Effector memory CD8-positive, alpha-beta T cell (primary cell): ENCODE measurements at regions not wholly inside any gene's neighbourhood (a gene's known extent, or its start where the extent isn't known, plus 50 kb on each side); places are given as distances from the start of the nearest gene placed in this dataset.
A peak's percentile ranks its signal among the peaks of the same experiment; 100 is the strongest.

Experiments used
- ATAC-seq: fragments of 150-1000 bp; cut with Tn5 transposase; replicated peaks from 2 replicates; pipeline ENCODE4 v1.10.0; 2021; ENCODE audit warnings: mild to moderate bottlenecking, moderate library complexity
- DNase-seq, 3 experiments: peaks; one replicate each; pipeline ENCODE4 v3.0.0; 2021
- H3K27ac Mint-ChIP-seq, 2 donors: one replicate each; pipeline ENCODE4 v1.8.0; 2022; ENCODE audit warnings: mild to moderate bottlenecking in 2 of 2, mixed read lengths in 2 of 2, moderate library complexity in 2 of 2
- H3K27me3 Mint-ChIP-seq, 2 donors: one replicate each; pipeline ENCODE4 v1.8.0; 2022; ENCODE audit warnings: mixed read lengths in 2 of 2
- H3K36me3 Mint-ChIP-seq: one replicate; pipeline ENCODE4 v1.8.0; 2022; ENCODE audit warnings: mild to moderate bottlenecking, moderate library complexity, mixed read lengths; ENCODE audit not compliant: insufficient read depth
- H3K4me1 Mint-ChIP-seq, 2 donors: one replicate each; pipeline ENCODE4 v1.8.0; 2022; ENCODE audit warnings: low read depth in 2 of 2, mixed read lengths in 2 of 2
- H3K4me3 Mint-ChIP-seq, 2 donors: one replicate each; pipeline ENCODE4 v1.8.0; 2022; ENCODE audit warnings: mild to moderate bottlenecking in 2 of 2, mixed read lengths in 2 of 2, moderate library complexity in 2 of 2
- H3K9me3 Mint-ChIP-seq, 2 donors: one replicate each; pipeline ENCODE4 v1.8.0; 2022; ENCODE audit warnings: mixed read lengths in 2 of 2

GRCh38 chr6:4693173-4693970 is 82.8 kb upstream of the CDYL start:
- Mint-ChIP-seq H3K4me1 (no peaks in the 10 kb centered on the region), H3K27ac (no peak overlapping the region), H3K4me3 (no peak overlapping the region), H3K27me3 (peaks cover 15 to 41% of the 10 kb centered on the region in 2 donors), H3K9me3 (peaks cover 0 to 3% of the 10 kb centered on the region in 2 donors), H3K36me3 (peaks cover 2% of the 10 kb centered on the region)
- no peak for ATAC-seq
- DNase-seq, result no peak

GRCh38 chr6:4692664-4693063 is 83.5 kb upstream of the CDYL start:
- DNase-seq (no peak), ATAC-seq (no peak)
- no peak overlapping the region for H3K27ac Mint-ChIP-seq
- no peak overlapping the region for H3K4me3 Mint-ChIP-seq
- peaks cover 2% of the 10 kb centered on the region for H3K36me3 Mint-ChIP-seq
- peaks cover 22 to 47% of the 10 kb centered on the region in 2 donors for H3K27me3 Mint-ChIP-seq
- peaks cover 0 to 3% of the 10 kb centered on the region in 2 donors for H3K9me3 Mint-ChIP-seq
- H3K4me1 Mint-ChIP-seq, result no peaks in the 10 kb centered on the region

GRCh38 chr6:4687989-4688947 is 87.9 kb upstream of the CDYL start:
- Mint-ChIP-seq H3K4me1 (no peaks in the 10 kb centered on the region), H3K27me3 (peaks cover 42 to 44% of the 10 kb centered on the region in 2 donors), H3K36me3 (peaks cover 2% of the 10 kb centered on the region), H3K9me3 (peaks cover 0 to 3% of the 10 kb centered on the region in 2 donors), H3K4me3 (no peak overlapping the region), H3K27ac (peak overlapping the region in 1 of 2 donors; percentile 2)
- no peak for DNase-seq
- ATAC-seq, result no peak

GRCh38 chr6:4687656-4687988 is 88.6 kb upstream of the CDYL start:
- Mint-ChIP-seq H3K27me3 (peaks cover 49 to 50% of the 10 kb centered on the region in 2 donors), H3K4me1 (no peaks in the 10 kb centered on the region), H3K9me3 (peaks cover 0 to 3% of the 10 kb centered on the region in 2 donors), H3K27ac (no peak overlapping the region), H3K36me3 (peaks cover 2% of the 10 kb centered on the region), H3K4me3 (no peak overlapping the region)
- ATAC-seq (no peak), DNase-seq (no peak)

- Mint-ChIP-seq H3K27me3 (peaks cover 31 to 36% of the 10 kb centered on the region in 2 donors), H3K4me3 (no peak overlapping the region), H3K4me1 (no peaks in the 10 kb centered on the region), H3K36me3 (no peaks in the 10 kb centered on the region), H3K27ac (no peak overlapping the region), H3K9me3 (no peaks in the 10 kb centered on the region)
- DNase-seq (no peak), ATAC-seq (no peak)
These were observed 93.6 kb upstream of the CDYL start for GRCh38 chr6:4682431-4683097.

GRCh38 chr6:4678506-4679300 is 97.5 kb upstream of the CDYL start:
- ATAC-seq (no peak), DNase-seq (no peak)
- H3K9me3 Mint-ChIP-seq, result no peaks in the 10 kb centered on the region
- H3K27me3 Mint-ChIP-seq, result peaks cover 18 to 31% of the 10 kb centered on the region in 2 donors
- H3K36me3 Mint-ChIP-seq, result no peaks in the 10 kb centered on the region
- no peaks in the 10 kb centered on the region for H3K4me1 Mint-ChIP-seq
- H3K27ac Mint-ChIP-seq, result no peak overlapping the region
- no peak overlapping the region for H3K4me3 Mint-ChIP-seq

- Mint-ChIP-seq H3K27ac (no peak overlapping the region), H3K27me3 (peaks cover 8 to 21% of the 10 kb centered on the region in 2 donors), H3K9me3 (no peaks in the 10 kb centered on the region), H3K4me1 (no peaks in the 10 kb centered on the region), H3K36me3 (no peaks in the 10 kb centered on the region), H3K4me3 (no peak overlapping the region)
- ATAC-seq, result no peak
- no peak for DNase-seq
These were observed 98.5 kb upstream of the CDYL start for GRCh38 chr6:4677751-4678065.

GRCh38 chr6:4677011-4677750 is 99.0 kb upstream of the CDYL start:
- H3K4me1 Mint-ChIP-seq, result no peaks in the 10 kb centered on the region
- DNase-seq (no peak), ATAC-seq (no peak)
- H3K4me3 Mint-ChIP-seq, result no peak overlapping the region
- no peaks in the 10 kb centered on the region for H3K9me3 Mint-ChIP-seq
- peaks cover 6 to 16% of the 10 kb centered on the region in 2 donors for H3K27me3 Mint-ChIP-seq
- no peak overlapping the region for H3K27ac Mint-ChIP-seq
- H3K36me3 Mint-ChIP-seq, result no peaks in the 10 kb centered on the region

- no peak overlapping the region for H3K4me3 Mint-ChIP-seq
- no peak overlapping the region for H3K27ac Mint-ChIP-seq
- no peak for ATAC-seq
These were observed 100.2 kb upstream of the CDYL start for GRCh38 chr6:4676016-4676415.

GRCh38 chr6:4675121-4675520 is 101.1 kb upstream of the CDYL start:
- DNase-seq, result no peak
- no peaks in the 10 kb centered on the region for H3K9me3 Mint-ChIP-seq
- H3K36me3 Mint-ChIP-seq, result no peaks in the 10 kb centered on the region
- no peak for ATAC-seq
- no peak overlapping the region for H3K27ac Mint-ChIP-seq
- no peak overlapping the region for H3K4me3 Mint-ChIP-seq
- H3K27me3 Mint-ChIP-seq, result peaks cover 6 to 16% of the 10 kb centered on the region in 2 donors
- H3K4me1 Mint-ChIP-seq, result no peaks in the 10 kb centered on the region

More at GRCh38 chr6:4676016-4676415, 100.2 kb upstream of the CDYL start:
- Mint-ChIP-seq H3K27me3 (peaks cover 6 to 16% of the 10 kb centered on the region in 2 donors), H3K36me3 (no peaks in the 10 kb centered on the region), H3K9me3 (no peaks in the 10 kb centered on the region), H3K4me1 (no peaks in the 10 kb centered on the region)
- no peak for DNase-seq

GRCh38 chr6:4673861-4674260 is 102.3 kb upstream of the CDYL start:
- DNase-seq, result no peak
- Mint-ChIP-seq H3K9me3 (no peaks in the 10 kb centered on the region), H3K4me3 (no peak overlapping the region), H3K36me3 (no peaks in the 10 kb centered on the region), H3K27ac (no peak overlapping the region), H3K4me1 (no peaks in the 10 kb centered on the region), H3K27me3 (peaks cover 6 to 16% of the 10 kb centered on the region in 2 donors)
- no peak for ATAC-seq

GRCh38 chr6:4672772-4673171 is 103.4 kb upstream of the CDYL start:
- no peak for ATAC-seq
- no peaks in the 10 kb centered on the region for H3K9me3 Mint-ChIP-seq

More at GRCh38 chr6:4672772-4673171, 103.4 kb upstream of the CDYL start:
- Mint-ChIP-seq H3K36me3 (no peaks in the 10 kb centered on the region), H3K27me3 (peaks cover 6 to 16% of the 10 kb centered on the region in 2 donors), H3K4me3 (no peak overlapping the region), H3K4me1 (no peaks in the 10 kb centered on the region), H3K27ac (no peak overlapping the region)
- DNase-seq, result no peak
